Putamen (tissue), 1 donor: ENCODE measurements at regions not wholly inside any gene's neighbourhood (a gene's known extent, or its start where the extent isn't known, plus 50 kb on each side); places are given as distances from the start of the nearest gene placed in this dataset.

ENCODE experiments used
- DNase-seq: peaks from one replicate; pipeline ENCODE4 v3.0.0-alpha.2; 2016; ENCODE audit warnings: low spot score

- no peak for DNase-seq
Measured at GRCh38 chr19:30634131-30634830, 262.1 kb downstream of the ZNF536 start.

- DNase-seq: no peak
Measured at GRCh38 chr19:30631033-30631370, 258.8 kb downstream of the ZNF536 start.

GRCh38 chr19:30630289-30631032, 258.3 kb downstream of the ZNF536 start:
- DNase-seq: no peak

GRCh38 chr19:30629086-30629485, 256.9 kb downstream of the ZNF536 start:
- DNase-seq: no peak

GRCh38 chr19:30626626-30626966, 254.4 kb downstream of the ZNF536 start:
- no peak for DNase-seq

GRCh38 chr19:30625947-30626625, 253.9 kb downstream of the ZNF536 start:
- no peak for DNase-seq

GRCh38 chr19:30622276-30622675, 250.1 kb downstream of the ZNF536 start:
- no peak for DNase-seq

- DNase-seq: no peak
Measured at GRCh38 chr19:30621326-30621920, 249.2 kb downstream of the ZNF536 start.

- DNase-seq: no peak
Measured at GRCh38 chr19:30620354-30620753, 248.2 kb downstream of the ZNF536 start.

- no peak for DNase-seq
Measured at GRCh38 chr19:30609656-30610270, 237.6 kb downstream of the ZNF536 start.

GRCh38 chr19:30608471-30608870, 236.3 kb downstream of the ZNF536 start:
- no peak for DNase-seq
